ENCODE measurements at regions not wholly inside any gene's neighbourhood (a gene's known extent, or its start where the extent isn't known, plus 50 kb on each side); places are given as distances from the start of the nearest gene placed in this dataset.

- TF ChIP-seq CEBPB (IDR thresholded peaks at IDR 0.05), result no peak
- TF ChIP-seq, protein P1, sequence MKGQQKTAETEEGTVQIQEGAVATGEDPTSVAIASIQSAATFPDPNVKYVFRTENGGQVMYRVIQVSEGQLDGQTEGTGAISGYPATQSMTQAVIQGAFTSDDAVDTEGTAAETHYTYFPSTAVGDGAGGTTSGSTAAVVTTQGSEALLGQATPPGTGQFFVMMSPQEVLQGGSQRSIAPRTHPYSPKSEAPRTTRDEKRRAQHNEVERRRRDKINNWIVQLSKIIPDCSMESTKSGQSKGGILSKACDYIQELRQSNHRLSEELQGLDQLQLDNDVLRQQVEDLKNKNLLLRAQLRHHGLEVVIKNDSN (IDR thresholded peaks at IDR 0.05), result no peak
- no peak for TF ChIP-seq ZBTB7A (IDR thresholded peaks at IDR 0.05; ENCODE audit: low read depth)
- no peak for TF ChIP-seq YY1 (IDR thresholded peaks at IDR 0.05; ENCODE audit: low read depth)
- TF ChIP-seq EGR1 (IDR thresholded peaks at IDR 0.05), result no peak
- no peak for TF ChIP-seq TEAD4 (IDR thresholded peaks at IDR 0.05)
- no peak for TF ChIP-seq MAX (IDR thresholded peaks at IDR 0.05)
These were observed 266.3 kb downstream of the MEIS1 start for GRCh38 chr2:66701251-66701650.

DNA sequence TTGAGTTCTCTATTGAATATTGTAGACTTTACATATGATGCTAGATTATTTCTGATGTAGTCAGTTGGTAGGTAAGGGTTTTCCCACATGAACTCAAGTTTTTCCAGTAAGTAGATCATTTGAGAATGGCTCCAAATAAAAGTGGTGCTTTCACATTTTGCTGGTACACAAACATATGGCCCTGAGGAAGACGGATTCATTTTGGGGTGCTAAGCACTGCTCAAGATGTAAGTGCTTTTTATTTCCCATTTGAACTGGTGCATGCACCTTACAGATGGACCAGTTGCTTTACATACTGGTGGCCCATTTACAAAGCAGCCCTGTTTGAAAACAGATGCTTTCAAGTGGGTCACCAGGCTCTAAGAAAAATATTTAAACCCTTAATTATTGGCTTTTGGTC is 266.7 kb downstream of the MEIS1 start:
- TF ChIP-seq TAF1 (IDR thresholded peaks at IDR 0.05; ENCODE audit: low read depth), result no peak
- no peak for TF ChIP-seq MAX (IDR thresholded peaks at IDR 0.05)
- TF ChIP-seq EP300 (IDR thresholded peaks at IDR 0.05; ENCODE audit: borderline replicate concordance), result no peak

DNA sequence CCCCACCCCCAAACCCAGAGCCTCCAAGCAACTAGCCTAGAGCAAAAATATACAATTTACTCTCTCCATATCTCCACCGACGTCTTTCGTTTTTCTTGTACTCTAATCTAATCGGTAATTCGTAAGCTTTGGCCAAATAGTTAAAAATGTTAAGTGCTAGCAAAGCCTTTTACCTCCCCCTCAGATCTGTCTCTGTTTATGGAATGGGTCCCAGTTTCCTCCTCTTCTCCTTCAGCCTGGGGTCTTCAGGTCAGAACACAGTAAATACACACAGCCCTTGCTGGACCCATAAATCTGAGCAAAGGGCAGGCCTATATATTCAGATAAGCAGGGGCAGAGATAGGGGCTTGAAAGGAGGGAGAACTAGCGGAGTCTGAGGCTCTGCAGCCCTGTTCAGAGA is 267.4 kb downstream of the MEIS1 start:
- TF ChIP-seq ZBTB7A (IDR thresholded peaks at IDR 0.05; ENCODE audit: low read depth) (no peak), FOXM1 (IDR thresholded peaks at IDR 0.05; ENCODE audit: borderline replicate concordance, low read depth) (no peak), NFIC (IDR thresholded peaks at IDR 0.05) (no peak), EP300 (IDR thresholded peaks at IDR 0.05; ENCODE audit: borderline replicate concordance) (no peak), TAF1 (IDR thresholded peaks at IDR 0.05; ENCODE audit: low read depth) (no peak), YY1 (IDR thresholded peaks at IDR 0.05; ENCODE audit: low read depth) (no peak), TEAD4 (IDR thresholded peaks at IDR 0.05) (no peak), CEBPB (IDR thresholded peaks at IDR 0.05) (no peak), RAD21 (IDR thresholded peaks at IDR 0.05; ENCODE audit: low read depth) (no peak), REST (IDR thresholded peaks at IDR 0.05; ENCODE audit: low read depth) (no peak), EGR1 (IDR thresholded peaks at IDR 0.05) (no peak), CREB1 (IDR thresholded peaks at IDR 0.05; ENCODE audit: low read depth) (no peak)
- TF ChIP-seq, protein P1 (IDR thresholded peaks at IDR 0.05), result no peak

DNA sequence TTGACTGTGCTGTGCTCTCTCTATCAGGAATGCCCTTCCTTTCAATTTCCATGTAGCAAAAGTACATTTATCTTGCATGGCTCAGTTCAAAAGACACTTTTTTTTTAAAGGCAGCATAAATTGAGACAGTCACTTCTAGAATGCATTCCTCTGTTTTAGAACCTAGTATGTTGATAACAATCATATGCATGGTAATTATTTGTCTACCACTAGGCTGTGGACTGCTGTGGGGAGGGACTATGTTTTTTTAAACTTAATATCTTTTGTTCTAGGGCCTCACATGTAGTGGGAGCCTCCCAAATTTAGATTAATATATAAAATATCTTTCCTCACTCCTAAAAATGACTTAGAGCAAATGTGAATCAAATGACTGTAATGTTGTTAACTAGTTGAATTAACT is 269.9 kb downstream of the MEIS1 start:
- no peak for TF ChIP-seq ZBTB7A (IDR thresholded peaks at IDR 0.05; ENCODE audit: low read depth)

- TF ChIP-seq TAF1 (IDR thresholded peaks at IDR 0.05; ENCODE audit: low read depth) (no peak), NFIC (IDR thresholded peaks at IDR 0.05) (no peak), CREB1 (IDR thresholded peaks at IDR 0.05; ENCODE audit: low read depth) (no peak), REST (IDR thresholded peaks at IDR 0.05; ENCODE audit: low read depth) (no peak), MAX (IDR thresholded peaks at IDR 0.05) (no peak), EGR1 (IDR thresholded peaks at IDR 0.05) (no peak), EP300 (IDR thresholded peaks at IDR 0.05; ENCODE audit: borderline replicate concordance) (no peak), TCF12 (IDR thresholded peaks at IDR 0.05; ENCODE audit: low read depth) (no peak), RAD21 (IDR thresholded peaks at IDR 0.05; ENCODE audit: low read depth) (no peak), TEAD4 (IDR thresholded peaks at IDR 0.05) (no peak), YY1 (IDR thresholded peaks at IDR 0.05; ENCODE audit: low read depth) (no peak), ZBTB7A (IDR thresholded peaks at IDR 0.05; ENCODE audit: low read depth) (no peak), CEBPB (IDR thresholded peaks at IDR 0.05) (no peak), FOXM1 (IDR thresholded peaks at IDR 0.05; ENCODE audit: borderline replicate concordance, low read depth) (no peak)
- TF ChIP-seq, protein P1 (IDR thresholded peaks at IDR 0.05), result no peak
These were observed 279.7 kb downstream of the MEIS1 start for GRCh38 chr2:66714610-66715009.

DNA sequence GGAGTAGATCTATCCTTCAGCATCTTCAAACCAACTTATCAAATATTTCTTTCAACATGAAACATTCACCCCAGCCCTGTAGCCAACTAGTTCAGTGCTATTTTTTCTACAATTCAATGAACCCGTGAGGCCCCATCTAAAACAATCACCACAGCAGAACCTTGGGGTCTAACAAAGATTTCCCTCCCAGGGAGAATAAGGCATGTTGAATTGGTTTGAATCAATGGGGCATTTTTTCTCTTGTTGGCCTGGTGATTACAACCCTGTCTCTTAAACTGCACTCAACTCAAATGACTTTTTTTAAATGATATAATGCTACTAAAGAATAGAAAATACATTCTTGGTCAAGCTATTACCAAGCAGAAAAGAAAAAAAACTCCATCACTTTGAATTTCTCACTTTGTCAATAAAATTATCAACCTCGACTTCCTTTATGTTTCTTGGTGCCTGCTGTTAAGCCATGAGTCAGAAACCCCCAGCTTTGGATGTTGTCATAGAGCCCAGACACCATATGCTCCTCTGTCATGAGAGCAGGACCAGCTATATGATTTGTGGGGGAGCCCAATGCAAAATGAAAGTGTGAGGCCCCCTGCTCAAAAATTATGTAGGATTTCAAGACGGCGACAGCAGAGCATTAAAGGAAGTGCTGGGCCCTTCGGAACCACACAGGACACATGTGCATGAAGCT is 282.4 kb downstream of the MEIS1 start:
- TF ChIP-seq NFIC (IDR thresholded peaks at IDR 0.05), result no peak
- no peak for TF ChIP-seq CREB1 (IDR thresholded peaks at IDR 0.05; ENCODE audit: low read depth)
- no peak for TF ChIP-seq TCF12 (IDR thresholded peaks at IDR 0.05; ENCODE audit: low read depth)
- TF ChIP-seq, protein P1 (IDR thresholded peaks at IDR 0.05), result no peak
- TF ChIP-seq FOXM1 (IDR thresholded peaks at IDR 0.05; ENCODE audit: borderline replicate concordance, low read depth), result no peak
- no peak for TF ChIP-seq TAF1 (IDR thresholded peaks at IDR 0.05; ENCODE audit: low read depth)
- TF ChIP-seq TEAD4 (IDR thresholded peaks at IDR 0.05), result no peak
- no peak for TF ChIP-seq YY1 (IDR thresholded peaks at IDR 0.05; ENCODE audit: low read depth)
- no peak for TF ChIP-seq MAX (IDR thresholded peaks at IDR 0.05)
- no peak for TF ChIP-seq RAD21 (IDR thresholded peaks at IDR 0.05; ENCODE audit: low read depth)

All from Ishikawa (cell line).